Keratinocyte (primary cell): ENCODE measurements at regions not wholly inside any gene's neighbourhood (a gene's known extent, or its start where the extent isn't known, plus 50 kb on each side); places are given as distances from the start of the nearest gene placed in this dataset.

Experiments
- DNase-seq: peaks from one replicate; pipeline ENCODE4 v3.0.0-alpha.2; 2011; ENCODE audit warnings: low read depth, missing footprints, low spot score
- FAIRE-seq: peaks from 2 replicates; lab custom pipeline; 2011; peaks lifted over from hg19 to GRCh38; lab: Jason Lieb, UNC
- H2AFZ ChIP-seq: 2 replicates; pipeline ENCODE4 v1.6.0; 2012; ENCODE audit warnings: low read length, control low read depth, inconsistent platforms; ENCODE audit not compliant: control insufficient read depth
- H3K27ac ChIP-seq: 2 replicates; pipeline ENCODE4 v1.5.1; 2011; ENCODE audit warnings: low read length; ENCODE audit not compliant: control insufficient read depth, insufficient read depth
- H3K27me3 ChIP-seq: 3 replicates; pipeline ENCODE4 v1.6.0; 2011; ENCODE audit warnings: low read length; ENCODE audit not compliant: control insufficient read depth, insufficient read depth; ENCODE audit errors: extremely low read depth
- H3K36me3 ChIP-seq, 2 experiments: 2 replicates in 1 of 2; 3 replicates in 1 of 2; pipeline ENCODE4 v1.5.1; 2011; ENCODE audit warnings: low read length in 2 of 2, mild to moderate bottlenecking in 1 of 2; ENCODE audit not compliant: control insufficient read depth in 2 of 2, insufficient read depth in 2 of 2; ENCODE audit errors: extremely low read depth in 1 of 2
- H3K4me1 ChIP-seq: 3 replicates; pipeline ENCODE4 v1.5.1; 2011; ENCODE audit warnings: low read length; ENCODE audit not compliant: control insufficient read depth, insufficient read depth; ENCODE audit errors: extremely low read depth
- H3K4me2 ChIP-seq: 3 replicates; pipeline ENCODE4 v1.6.0; 2011; ENCODE audit warnings: low read depth, low read length; ENCODE audit not compliant: control insufficient read depth, insufficient read depth; ENCODE audit errors: extremely low read depth
- H3K4me3 ChIP-seq, 3 experiments: fragments of 200-600 bp in 1 of 3; sonication (generic) in 1 of 3; 2 replicates in 2 of 3; 3 replicates in 1 of 3; pipeline ENCODE4 v1.5.1; 2011 to 2016; ENCODE audit warnings: low read length in 3 of 3, mild to moderate bottlenecking in 3 of 3, control low read depth in 2 of 3, inconsistent platforms in 1 of 3, low read depth in 1 of 3, mixed read lengths in 1 of 3, mixed run types in 1 of 3, moderate library complexity in 1 of 3; ENCODE audit not compliant: control insufficient read depth in 2 of 3, insufficient read depth in 2 of 3; ENCODE audit errors: extremely low read depth in 1 of 3
- H3K79me2 ChIP-seq: 2 replicates; pipeline ENCODE4 v1.6.0; 2012; ENCODE audit warnings: low read length; ENCODE audit not compliant: control insufficient read depth, insufficient read depth
- H3K9ac ChIP-seq: 3 replicates; pipeline ENCODE4 v1.6.0; 2011; ENCODE audit warnings: low read length; ENCODE audit not compliant: control insufficient read depth, insufficient read depth; ENCODE audit errors: extremely low read depth
- H3K9me1 ChIP-seq: 3 replicates; pipeline ENCODE4 v1.6.0; 2011; ENCODE audit warnings: low read length; ENCODE audit not compliant: control insufficient read depth, insufficient read depth; ENCODE audit errors: extremely low read depth
- H3K9me3 ChIP-seq: 2 replicates; pipeline ENCODE4 v1.5.1; 2012; ENCODE audit warnings: low read depth, low read length; ENCODE audit not compliant: control insufficient read depth
- H4K20me1 ChIP-seq: 3 replicates; pipeline ENCODE4 v1.6.0; 2011; ENCODE audit warnings: low read length; ENCODE audit not compliant: control insufficient read depth, insufficient read depth; ENCODE audit errors: extremely low read depth
- CTCF ChIP-seq, 3 experiments: IDR thresholded peaks in 1 of 3; conservative IDR thresholded peaks in 1 of 3; optimal IDR thresholded peaks in 1 of 3; 2 replicates in 2 of 3; 3 replicates in 1 of 3; pipeline versions ENCODE3 to v1.5.1; 2011; ENCODE audit warnings: low read length in 3 of 3, mild to moderate bottlenecking in 3 of 3, moderate library complexity in 2 of 3, control low read depth in 1 of 3, inconsistent platforms in 1 of 3; ENCODE audit not compliant: insufficient read depth in 2 of 3; ENCODE audit errors: extremely low read depth in 1 of 3
- EZH2 ChIP-seq: IDR thresholded peaks from one replicate; pipeline ENCODE4 v1.6.1; 2012; ENCODE audit warnings: inconsistent platforms, mild to moderate bottlenecking, low read length, moderate library complexity
- dilution Hi-C: fragments of 300-500 bp; cut with MboI; formaldehyde crosslinking; loops from one replicate; pipeline ENCODE4 v1.7.0; 2020; ENCODE audit warnings: low sequenced_read_pairs; ENCODE audit not compliant: extremely low pct_ligation_motif_present

GRCh38 chr1:38785285-38786039, 74.1 kb downstream of the RRAGC start:
- Histone ChIP-seq H3K9me1 (no peaks in the 10 kb centered on the region), H3K27ac (no peak overlapping the region), H3K4me3 (no peak overlapping the region), H3K36me3 (no peaks in the 10 kb centered on the region), H3K4me2 (no peak overlapping the region), H3K4me1 (no peaks in the 10 kb centered on the region), H3K9me3 (no peaks in the 10 kb centered on the region), H3K27me3 (peaks cover 33% of the 10 kb centered on the region), H3K79me2 (no peaks in the 10 kb centered on the region), H3K9ac (no peak overlapping the region), H4K20me1 (no peaks in the 10 kb centered on the region), H2AFZ (no peak overlapping the region)
- no peak for DNase-seq
- dilution Hi-C loops = no loop called here
- TF ChIP-seq EZH2 (no peak), CTCF (optimal IDR thresholded peaks at IDR 0.05 in 1 of 3, IDR thresholded peaks at IDR 0.05 in 1 of 3, conservative IDR thresholded peaks at IDR 0.05 in 1 of 3; ENCODE audit: extremely low read depth in 1 of 3, insufficient read depth in 2 of 3, low read length in 3 of 3) (no peak)
- FAIRE-seq = no peak

- Histone ChIP-seq H3K4me2 (no peak overlapping the region), H3K4me3 (no peak overlapping the region), H3K79me2 (no peaks in the 10 kb centered on the region), H3K27me3 (peaks cover 28% of the 10 kb centered on the region), H2AFZ (no peak overlapping the region), H3K9ac (no peak overlapping the region), H3K27ac (no peak overlapping the region), H3K4me1 (no peaks in the 10 kb centered on the region), H4K20me1 (no peaks in the 10 kb centered on the region), H3K9me3 (no peaks in the 10 kb centered on the region), H3K9me1 (no peaks in the 10 kb centered on the region), H3K36me3 (no peaks in the 10 kb centered on the region)
- TF ChIP-seq EZH2 (no peak), CTCF (optimal IDR thresholded peaks at IDR 0.05 in 1 of 3, IDR thresholded peaks at IDR 0.05 in 1 of 3, conservative IDR thresholded peaks at IDR 0.05 in 1 of 3; ENCODE audit: extremely low read depth in 1 of 3, insufficient read depth in 2 of 3, low read length in 3 of 3) (no peak)
- dilution Hi-C loops = no loop called here
- no peak for DNase-seq
- no peak for FAIRE-seq
Measured at GRCh38 chr1:38784452-38785284, 74.9 kb downstream of the RRAGC start.
